GM12891 (cell line): ENCODE measurements at regions not wholly inside any gene's neighbourhood (a gene's known extent, or its start where the extent isn't known, plus 50 kb on each side); places are given as distances from the start of the nearest gene placed in this dataset.

Experiments used
- DNase-seq: peaks from one replicate; pipeline ENCODE4 v3.0.0; 2011; ENCODE audit warnings: low spot score; ENCODE audit not compliant: insufficient read length
- FAIRE-seq: peaks from 2 replicates; lab custom pipeline; 2011; peaks lifted over from hg19 to GRCh38; lab: Jason Lieb, UNC
- PAX5 ChIP-seq: IDR thresholded peaks from 2 replicates; pipeline ENCODE4 v1.6.1; 2011; ENCODE audit warnings: low read length, moderate library complexity, mild to moderate bottlenecking; ENCODE audit not compliant: insufficient read depth, severe bottlenecking
- POLR2A ChIP-seq: IDR thresholded peaks from 2 replicates; pipeline ENCODE4 v1.6.1; 2011; ENCODE audit warnings: low read depth, low read length, control low read depth
- POLR2AphosphoS5 ChIP-seq: IDR thresholded peaks from 2 replicates; pipeline ENCODE4 v1.6.1; 2011; ENCODE audit warnings: low read depth, low read length, control low read depth
- POU2F2 ChIP-seq: IDR thresholded peaks from 2 replicates; pipeline ENCODE4 v1.6.1; 2011; ENCODE audit warnings: low read depth, mild to moderate bottlenecking, control low read depth, low read length, moderate library complexity
- SPI1 ChIP-seq: IDR thresholded peaks from 2 replicates; pipeline ENCODE4 v1.6.1; 2011; ENCODE audit warnings: low read depth, low read length, control low read depth
- TAF1 ChIP-seq: IDR thresholded peaks from 2 replicates; pipeline ENCODE4 v1.6.1; 2011; ENCODE audit warnings: low read depth, low read length, control low read depth

GRCh38 chr12:31850268-31850667, 108.9 kb upstream of the RESF1 start:
- no peak for TF ChIP-seq POU2F2
- FAIRE-seq: no peak
- no peak for DNase-seq

- TF ChIP-seq TAF1 (no peak), PAX5 (no peak), POLR2AphosphoS5 (no peak), SPI1 (no peak), POU2F2 (no peak), POLR2A (no peak)
- DNase-seq: no peak
- no peak for FAIRE-seq
These were observed 110.0 kb upstream of the RESF1 start for GRCh38 chr12:31849090-31849687.

GRCh38 chr12:31846405-31846804, 112.8 kb upstream of the RESF1 start:
- no peak for FAIRE-seq
- no peak for DNase-seq
- no peak for TF ChIP-seq PAX5
- TF ChIP-seq TAF1: no peak
- TF ChIP-seq SPI1: no peak
- TF ChIP-seq POU2F2: no peak
- TF ChIP-seq POLR2A: no peak
- no peak for TF ChIP-seq POLR2AphosphoS5

- TF ChIP-seq SPI1 (no peak), POLR2AphosphoS5 (no peak), TAF1 (no peak), PAX5 (no peak), POLR2A (no peak), POU2F2 (no peak)
- DNase-seq: no peak
- FAIRE-seq: no peak
These were observed 113.4 kb upstream of the RESF1 start for GRCh38 chr12:31845613-31846322.

- no peak for FAIRE-seq
- TF ChIP-seq POLR2AphosphoS5 (no peak), SPI1 (no peak), POU2F2 (no peak)
- DNase-seq: no peak
These were observed 114.7 kb upstream of the AMN1 start for GRCh38 chr12:31843398-31844095.

- no peak for FAIRE-seq
- TF ChIP-seq POU2F2: no peak
- TF ChIP-seq SPI1: no peak
- TF ChIP-seq POLR2A: no peak
- no peak for TF ChIP-seq POLR2AphosphoS5
- TF ChIP-seq PAX5: no peak
- TF ChIP-seq TAF1: no peak
- DNase-seq: no peak
These were observed 109.1 kb upstream of the AMN1 start for GRCh38 chr12:31837913-31838312.

- no peak for DNase-seq
- FAIRE-seq: peak; percentile 33
These were observed 106.6 kb upstream of the AMN1 start for GRCh38 chr12:31835276-31835882.

GRCh38 chr12:31834150-31834549, 105.3 kb upstream of the AMN1 start:
- TF ChIP-seq POLR2AphosphoS5 (no peak), TAF1 (no peak), PAX5 (no peak), POLR2A (no peak), POU2F2 (no peak), SPI1 (no peak)
- FAIRE-seq (no peak), DNase-seq (no peak)

More at GRCh38 chr12:31835276-31835882, 106.6 kb upstream of the AMN1 start:
- no peak for TF ChIP-seq SPI1
- TF ChIP-seq POU2F2: no peak
- TF ChIP-seq TAF1: no peak
- TF ChIP-seq PAX5: no peak
- TF ChIP-seq POLR2AphosphoS5: no peak
- TF ChIP-seq POLR2A: no peak

- peak; percentile 76 for FAIRE-seq
- no peak for DNase-seq
- TF ChIP-seq PAX5 (no peak), POU2F2 (peak; percentile 78), TAF1 (no peak)
These were observed 104.2 kb upstream of the AMN1 start for GRCh38 chr12:31832740-31833729.
